BE2C (cell line): ENCODE measurements at regions not wholly inside any gene's neighbourhood (a gene's known extent, or its start where the extent isn't known, plus 50 kb on each side); places are given as distances from the start of the nearest gene placed in this dataset.

Source experiments
- DNase-seq: peaks from one replicate; pipeline ENCODE4 v3.0.0-alpha.2; 2020
- H3K27me3 ChIP-seq: fragments of 250-450 bp; sonication (Bioruptor Pico); 2 replicates; pipeline ENCODE4 v1.5.1; 2020; ENCODE audit warnings: mild to moderate bottlenecking
- H3K36me3 ChIP-seq: fragments of 250-450 bp; sonication (Bioruptor Pico); 2 replicates; pipeline ENCODE4 v1.5.1; 2020; ENCODE audit warnings: mild to moderate bottlenecking
- H3K4me1 ChIP-seq: fragments of 250-450 bp; sonication (Bioruptor Pico); 2 replicates; pipeline ENCODE4 v1.5.1; 2020
- H3K4me3 ChIP-seq: 2 replicates; pipeline ENCODE4 v1.5.1; 2011; ENCODE audit warnings: low read depth, low read length
- H3K9me3 ChIP-seq: fragments of 250-450 bp; sonication (Bioruptor Pico); 2 replicates; pipeline ENCODE4 v1.5.1; 2020
- TF ChIP-seq, protein P1 (sequence below): IDR thresholded peaks from 2 replicates; pipeline ENCODE4 v1.5.1; 2012; ENCODE audit warnings: mild to moderate bottlenecking, low read depth, low read length

DNA sequence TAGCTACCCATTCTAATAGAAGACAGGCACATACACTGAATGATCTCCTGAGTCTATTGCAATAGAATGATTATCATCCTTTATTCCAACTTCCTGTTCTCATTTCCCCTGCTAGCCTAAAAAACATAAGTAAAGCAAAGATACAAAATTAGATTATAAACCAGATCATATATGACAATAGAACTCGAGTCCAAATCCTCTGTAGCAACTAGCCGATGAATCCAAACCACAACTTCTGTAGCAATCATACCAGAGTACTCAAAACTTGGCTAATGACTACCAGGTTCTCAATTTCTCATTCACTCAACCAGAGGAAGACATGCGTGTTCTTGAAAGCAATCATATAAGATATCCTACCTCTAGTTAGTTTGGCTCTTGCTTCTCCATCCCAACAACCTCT is 622.1 kb downstream of the PSAT1 start:
- H3K4me3 ChIP-seq, result no peak overlapping the region
- no peaks in the 10 kb centered on the region for H3K36me3 ChIP-seq
- H3K27me3 ChIP-seq, result no peaks in the 10 kb centered on the region
- H3K4me1 ChIP-seq, result no peaks in the 10 kb centered on the region
- DNase-seq, result no peak
- TF ChIP-seq, protein P1, sequence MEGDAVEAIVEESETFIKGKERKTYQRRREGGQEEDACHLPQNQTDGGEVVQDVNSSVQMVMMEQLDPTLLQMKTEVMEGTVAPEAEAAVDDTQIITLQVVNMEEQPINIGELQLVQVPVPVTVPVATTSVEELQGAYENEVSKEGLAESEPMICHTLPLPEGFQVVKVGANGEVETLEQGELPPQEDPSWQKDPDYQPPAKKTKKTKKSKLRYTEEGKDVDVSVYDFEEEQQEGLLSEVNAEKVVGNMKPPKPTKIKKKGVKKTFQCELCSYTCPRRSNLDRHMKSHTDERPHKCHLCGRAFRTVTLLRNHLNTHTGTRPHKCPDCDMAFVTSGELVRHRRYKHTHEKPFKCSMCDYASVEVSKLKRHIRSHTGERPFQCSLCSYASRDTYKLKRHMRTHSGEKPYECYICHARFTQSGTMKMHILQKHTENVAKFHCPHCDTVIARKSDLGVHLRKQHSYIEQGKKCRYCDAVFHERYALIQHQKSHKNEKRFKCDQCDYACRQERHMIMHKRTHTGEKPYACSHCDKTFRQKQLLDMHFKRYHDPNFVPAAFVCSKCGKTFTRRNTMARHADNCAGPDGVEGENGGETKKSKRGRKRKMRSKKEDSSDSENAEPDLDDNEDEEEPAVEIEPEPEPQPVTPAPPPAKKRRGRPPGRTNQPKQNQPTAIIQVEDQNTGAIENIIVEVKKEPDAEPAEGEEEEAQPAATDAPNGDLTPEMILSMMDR, result no peak
- peaks cover 3% of the 10 kb centered on the region; the same call in 1 of the 2 replicates for H3K9me3 ChIP-seq

DNA sequence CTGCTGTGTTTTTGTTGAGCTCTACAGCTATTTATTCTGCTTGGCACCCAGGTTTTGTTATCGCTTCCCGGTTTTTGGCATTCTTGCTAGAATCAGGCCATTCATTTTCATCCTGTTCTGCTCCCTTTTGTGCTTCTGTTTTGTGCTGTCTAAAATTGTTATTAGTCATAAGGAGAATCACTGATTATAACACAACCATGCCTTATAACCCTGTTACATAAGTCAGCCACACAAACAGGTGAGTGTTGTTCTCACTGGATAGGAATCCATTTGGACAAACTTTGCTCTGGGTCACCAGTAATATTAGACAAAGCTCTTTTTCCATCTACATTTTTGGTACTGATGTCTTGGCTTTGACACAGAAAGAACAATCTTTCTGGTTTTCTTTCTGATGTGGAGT is 622.8 kb downstream of the PSAT1 start:
- Histone ChIP-seq H3K4me3 (no peak overlapping the region), H3K27me3 (no peaks in the 10 kb centered on the region), H3K4me1 (no peaks in the 10 kb centered on the region), H3K36me3 (no peaks in the 10 kb centered on the region), H3K9me3 (peaks cover 3% of the 10 kb centered on the region; the same call in 1 of the 2 replicates)
- no peak for DNase-seq
- TF ChIP-seq, protein P1, result no peak

DNA sequence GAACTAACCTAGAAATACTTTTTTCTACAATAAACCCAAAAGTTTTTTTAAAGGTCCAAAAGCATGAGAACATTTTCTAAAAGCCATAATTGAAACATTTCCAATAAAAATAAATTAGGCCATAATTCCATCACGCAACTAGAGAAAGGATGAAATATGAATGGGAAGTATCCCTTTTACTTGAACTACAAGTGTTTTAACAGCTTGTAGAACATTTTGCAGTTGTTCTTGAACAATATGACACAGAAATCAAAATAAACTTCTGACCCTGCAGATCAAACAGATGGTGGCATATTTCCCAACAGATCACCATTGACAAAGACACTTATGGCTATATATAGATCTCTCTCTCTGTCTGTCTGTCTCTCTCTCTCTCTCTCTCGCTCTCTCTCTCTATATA is 624.4 kb downstream of the PSAT1 start:
- Histone ChIP-seq H3K36me3 (no peaks in the 10 kb centered on the region), H3K9me3 (peaks cover 3% of the 10 kb centered on the region; the same call in 1 of the 2 replicates), H3K4me3 (no peak overlapping the region), H3K27me3 (no peaks in the 10 kb centered on the region), H3K4me1 (no peaks in the 10 kb centered on the region)
- DNase-seq, result no peak
- TF ChIP-seq, protein P1, result no peak

DNA sequence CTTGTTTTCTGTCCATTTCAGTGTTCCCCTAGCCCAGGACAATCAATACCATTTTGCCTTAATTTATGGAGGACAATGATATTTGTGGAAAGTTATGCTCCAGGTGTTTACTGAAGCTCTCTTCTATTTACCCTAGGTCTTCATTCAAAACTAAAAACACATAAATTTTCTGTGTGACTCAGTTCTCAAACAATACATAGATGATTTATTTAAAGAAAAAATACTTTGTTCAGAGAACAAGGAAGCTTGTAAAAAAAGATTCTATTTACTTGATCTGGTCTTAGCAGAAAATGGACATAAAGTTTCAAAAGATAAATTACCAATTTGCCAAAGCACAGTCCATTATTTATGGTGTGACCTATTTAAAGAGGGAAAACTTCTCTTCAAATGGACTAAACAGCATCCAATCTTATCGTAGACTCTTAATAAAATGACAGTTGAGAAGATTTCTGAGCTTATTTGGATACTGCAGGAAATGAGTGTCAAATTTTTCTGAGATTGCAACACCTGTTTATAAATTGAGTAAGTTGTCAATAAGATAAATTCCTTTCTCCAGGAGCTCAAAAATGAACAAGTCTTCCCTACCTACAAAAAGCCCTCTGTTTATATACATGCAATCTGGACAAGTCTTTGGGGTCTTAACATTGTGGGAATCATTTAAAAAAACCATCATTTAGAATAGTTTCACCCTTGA is 627.2 kb downstream of the PSAT1 start:
- no peaks in the 10 kb centered on the region for H3K4me1 ChIP-seq
- TF ChIP-seq, protein P1, result no peak
- no peaks in the 10 kb centered on the region for H3K9me3 ChIP-seq
- H3K36me3 ChIP-seq, result no peaks in the 10 kb centered on the region
- H3K4me3 ChIP-seq, result no peak overlapping the region
- H3K27me3 ChIP-seq, result no peaks in the 10 kb centered on the region
- DNase-seq, result no peak

DNA sequence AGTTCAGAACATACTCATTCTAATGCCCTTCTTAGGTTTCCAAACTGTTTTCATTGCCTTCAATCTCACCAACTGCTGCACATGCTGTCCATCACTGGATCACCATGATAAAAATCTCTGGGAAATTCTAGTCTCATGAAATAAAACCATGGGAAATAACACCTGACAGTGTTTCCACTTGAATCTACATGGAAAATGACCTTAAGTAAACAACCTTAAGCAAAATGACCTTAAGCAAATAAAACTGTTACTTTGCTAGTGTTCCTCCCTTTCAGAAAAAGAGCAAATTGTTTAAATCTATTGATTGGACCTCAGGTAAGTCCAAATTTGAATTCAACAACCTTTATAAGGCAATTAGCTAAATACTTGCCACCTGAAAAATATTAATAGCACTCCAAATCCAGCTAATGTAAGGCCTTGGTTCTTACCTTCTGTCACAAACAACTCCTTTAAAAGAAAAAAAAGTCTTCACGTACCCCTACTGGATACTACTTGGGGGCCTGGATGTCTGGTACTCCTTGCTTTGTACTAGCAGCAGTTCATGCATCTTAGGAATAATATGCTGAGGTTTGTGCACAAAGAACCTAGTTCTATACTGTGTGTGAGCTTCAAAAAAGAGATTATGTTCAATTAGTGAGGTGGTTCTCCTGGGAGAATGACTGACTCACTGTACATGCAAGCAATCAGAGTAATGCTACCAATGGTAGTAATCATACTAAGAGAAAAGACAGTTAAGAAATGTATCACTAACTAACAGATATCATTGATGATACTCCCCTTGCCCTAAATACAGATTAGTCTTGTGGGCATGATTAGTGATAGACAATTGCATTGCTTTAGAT is 630.4 kb downstream of the PSAT1 start:
- H3K9me3 ChIP-seq, result no peaks in the 10 kb centered on the region
- H3K36me3 ChIP-seq, result no peaks in the 10 kb centered on the region
- no peaks in the 10 kb centered on the region for H3K27me3 ChIP-seq
- no peaks in the 10 kb centered on the region for H3K4me1 ChIP-seq
- no peak for DNase-seq
- H3K4me3 ChIP-seq, result no peak overlapping the region
- TF ChIP-seq, protein P1, result no peak
